Kidney glomerular epithelial cell (primary cell): ENCODE measurements at regions not wholly inside any gene's neighbourhood (a gene's known extent, or its start where the extent isn't known, plus 50 kb on each side); places are given as distances from the start of the nearest gene placed in this dataset.

Source experiments
- DNase-seq: peaks from one replicate; lab custom pipeline; 2025; lab: John Stamatoyannopoulos, UW

DNA sequence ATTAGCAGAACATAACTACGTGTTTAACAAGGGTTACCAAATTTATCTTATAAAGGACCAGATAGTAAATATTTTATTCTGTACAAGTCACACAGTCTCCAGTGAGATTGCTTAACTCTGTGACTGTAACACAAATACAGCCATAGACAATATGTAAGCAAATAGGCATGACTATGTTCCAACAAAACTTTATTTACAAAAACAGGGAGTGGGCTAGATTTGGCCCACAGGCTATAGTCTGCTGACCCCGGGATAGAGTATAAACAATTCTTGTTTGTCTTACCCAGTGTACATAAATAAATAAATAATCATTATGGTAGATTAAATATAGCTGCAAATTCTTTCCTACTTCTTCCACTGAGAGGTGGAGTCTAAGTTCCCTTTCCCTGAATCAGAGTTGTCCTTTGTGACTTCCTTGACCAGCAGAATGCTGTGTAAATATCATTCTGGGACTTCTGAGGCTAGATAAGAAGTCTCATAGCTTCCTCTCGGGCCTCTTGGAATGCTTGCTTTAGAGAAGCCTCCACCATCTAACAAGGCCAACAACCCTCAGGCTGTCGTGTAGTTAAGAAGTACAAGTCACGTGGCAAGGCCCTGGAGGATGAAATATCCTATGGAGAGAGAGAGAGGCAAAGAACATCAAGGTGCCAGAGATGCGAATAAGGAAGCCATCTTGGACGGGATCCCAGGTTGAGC lies 59.1 kb upstream of the TMEM244 start:
- no peak for DNase-seq

DNA sequence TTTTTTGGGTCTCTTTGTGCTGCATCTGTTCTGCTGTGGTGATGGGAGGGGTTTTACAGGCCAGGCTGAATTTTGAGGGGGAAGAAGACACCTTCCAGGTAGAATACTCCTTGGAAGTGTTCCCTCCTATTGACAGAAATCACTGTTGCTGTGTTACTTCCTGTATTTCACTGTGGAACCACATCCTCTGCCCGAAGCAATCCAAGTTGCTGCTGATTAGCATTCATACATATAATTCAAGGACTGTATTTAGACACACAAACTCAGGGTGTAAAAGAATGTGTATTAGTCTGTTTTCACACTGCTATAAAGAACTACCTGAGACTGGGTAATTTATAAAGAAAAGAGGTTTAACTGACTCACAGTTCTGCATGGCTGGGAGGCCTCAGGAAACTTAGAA lies 50.6 kb upstream of the TMEM244 start:
- no peak for DNase-seq
